SU-DHL-6 (cell line): ENCODE measurements at regions not wholly inside any gene's neighbourhood (a gene's known extent, or its start where the extent isn't known, plus 50 kb on each side); places are given as distances from the start of the nearest gene placed in this dataset.

Experiments used
- H2AFZ ChIP-seq: fragments of 200-600 bp; sonication (generic); 2 replicates; pipeline ENCODE4 v1.6.1; 2014; ENCODE audit warnings: low read depth, mild to moderate bottlenecking, moderate library complexity, mixed read lengths, antibody characterized with exemption, low read length; ENCODE audit not compliant: severe bottlenecking
- H3F3A ChIP-seq: fragments of 200-600 bp; shearing (Covaris generic); 2 replicates; pipeline ENCODE4 v1.6.0; 2016; ENCODE audit warnings: antibody characterized with exemption, mild to moderate bottlenecking; ENCODE audit not compliant: insufficient read depth
- H3K27ac ChIP-seq: fragments of 200-600 bp; sonication (generic); 2 replicates; pipeline ENCODE4 v1.5.1; 2016; ENCODE audit warnings: low read depth, mild to moderate bottlenecking, low read length, moderate library complexity, mixed read lengths
- H3K27me3 ChIP-seq: fragments of 200-600 bp; sonication (generic), shearing (Covaris generic); 2 replicates; pipeline ENCODE4 v1.6.0; 2014; ENCODE audit warnings: mild to moderate bottlenecking, low read length
- H3K36me3 ChIP-seq: fragments of 200-600 bp; sonication (generic); 2 replicates; pipeline ENCODE4 v1.6.1; 2014; ENCODE audit warnings: mild to moderate bottlenecking, low read length, mixed read lengths
- H3K4me2 ChIP-seq: fragments of 300-600, 200-600 bp; shearing (Covaris generic), sonication (generic); 2 replicates; pipeline ENCODE4 v1.6.0; 2014; ENCODE audit warnings: low read length, low read depth, mild to moderate bottlenecking; ENCODE audit not compliant: poor library complexity, severe bottlenecking
- H3K4me3 ChIP-seq: fragments of 200-600 bp; sonication (generic); 2 replicates; pipeline ENCODE4 v1.5.1; 2014; ENCODE audit warnings: antibody characterized with exemption, low read length, mild to moderate bottlenecking, mixed read lengths; ENCODE audit not compliant: insufficient read depth, poor library complexity, severe bottlenecking
- H3K79me2 ChIP-seq: fragments of 200-600 bp; sonication (generic); 2 replicates; pipeline ENCODE4 v1.6.1; 2014; ENCODE audit warnings: mild to moderate bottlenecking, low read length, moderate library complexity; ENCODE audit not compliant: insufficient read depth
- H3K9ac ChIP-seq: fragments of 200-600 bp; sonication (generic); 2 replicates; pipeline ENCODE4 v1.7.0; 2014; ENCODE audit warnings: mild to moderate bottlenecking, low read length
- H3K9me2 ChIP-seq: fragments of 200-600 bp; sonication (generic); replicated peaks from 2 replicates; pipeline ENCODE4 v1.6.1; 2014; ENCODE audit warnings: low read length; ENCODE audit not compliant: insufficient read depth
- H3K9me3 ChIP-seq: fragments of 200-600 bp; sonication (generic); 2 replicates; pipeline ENCODE4 v1.6.1; 2014; ENCODE audit warnings: low read length, mixed read lengths; ENCODE audit not compliant: insufficient read depth
- H4K20me1 ChIP-seq: fragments of 200-600 bp; sonication (generic); 2 replicates; pipeline ENCODE4 v1.6.1; 2014; ENCODE audit warnings: low read depth, mild to moderate bottlenecking, antibody characterized with exemption, low read length, moderate library complexity, mixed read lengths
- CTCF ChIP-seq: fragments of 200-600 bp; sonication (generic); IDR thresholded peaks from one replicate; pipeline ENCODE4 v1.5.1; 2017; ENCODE audit warnings: antibody characterized with exemption, mild to moderate bottlenecking, low read length, moderate library complexity; ENCODE audit not compliant: insufficient read depth, poor library complexity, severe bottlenecking
- EZH2phosphoT487 ChIP-seq: fragments of 200-600 bp; sonication (generic), shearing (Covaris generic); conservative IDR thresholded peaks from 2 replicates; pipeline ENCODE4 v1.6.1; 2018; ENCODE audit warnings: mild to moderate bottlenecking, antibody characterized with exemption, low read length, moderate library complexity, mixed read lengths

GRCh38 chr2:175439416-175439815, 257.9 kb upstream of the ATP5MC3 start:
- Histone ChIP-seq H3K4me3 (no peak overlapping the region), H3K27me3 (no peaks in the 10 kb centered on the region), H3K9me3 (no peaks in the 10 kb centered on the region), H3K36me3 (no peaks in the 10 kb centered on the region), H2AFZ (no peak overlapping the region), H3K9me2 (no peaks in the 10 kb centered on the region), H4K20me1 (no peaks in the 10 kb centered on the region), H3F3A (no peaks in the 10 kb centered on the region), H3K9ac (no peak overlapping the region), H3K27ac (no peak overlapping the region), H3K4me2 (no peak overlapping the region), H3K79me2 (no peaks in the 10 kb centered on the region)
- TF ChIP-seq CTCF (no peak), EZH2phosphoT487 (no peak)

DNA sequence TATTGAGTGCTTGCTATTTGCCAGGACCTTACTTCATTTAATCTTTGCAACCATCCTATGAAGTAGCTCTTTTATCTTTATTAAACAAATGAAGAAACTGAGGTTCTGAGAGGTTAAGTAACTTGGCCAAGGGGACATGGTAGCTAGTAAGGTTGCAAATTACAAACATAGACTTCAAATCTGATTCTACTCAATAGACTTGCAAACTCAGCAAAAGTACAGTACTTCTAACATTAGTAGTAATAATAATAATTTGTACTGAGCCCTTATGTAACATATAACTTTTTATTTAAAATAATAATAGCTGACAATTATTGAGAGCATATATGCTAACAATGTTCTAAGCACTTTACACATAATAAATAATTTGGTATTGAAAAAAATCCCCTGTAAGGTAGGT, 255.7 kb upstream of the ATP5MC3 start:
- Histone ChIP-seq H3K4me2 (no peak overlapping the region), H3K9me2 (no peaks in the 10 kb centered on the region), H3K4me3 (no peak overlapping the region), H3K27ac (no peak overlapping the region), H2AFZ (no peak overlapping the region), H3K36me3 (no peaks in the 10 kb centered on the region), H3K27me3 (no peaks in the 10 kb centered on the region), H3K9ac (no peak overlapping the region), H3K79me2 (no peaks in the 10 kb centered on the region), H3F3A (no peaks in the 10 kb centered on the region), H3K9me3 (no peaks in the 10 kb centered on the region), H4K20me1 (no peaks in the 10 kb centered on the region)
- no peak for TF ChIP-seq CTCF
- TF ChIP-seq EZH2phosphoT487, result no peak

DNA sequence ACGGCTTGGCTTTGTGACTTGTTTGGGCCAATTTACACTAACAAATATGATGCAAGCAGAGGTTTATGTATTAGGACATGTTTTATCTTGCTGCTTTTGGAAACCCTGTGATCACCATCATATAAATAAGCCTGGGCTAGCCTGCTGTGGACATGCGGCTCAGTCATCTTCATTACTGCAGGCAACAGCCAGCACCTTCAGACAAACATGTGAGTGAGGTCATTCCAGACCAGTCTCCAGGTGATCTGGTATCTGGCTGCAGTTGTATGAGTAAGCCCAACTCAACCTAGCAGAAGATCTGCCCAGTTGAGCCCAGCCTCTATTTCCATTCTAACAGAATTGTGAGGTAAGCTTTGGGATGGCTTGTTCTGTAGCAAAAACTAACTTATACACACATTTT, 254.6 kb upstream of the ATP5MC3 start:
- Histone ChIP-seq H3K27me3 (no peaks in the 10 kb centered on the region), H3K4me3 (no peak overlapping the region), H3K9me2 (no peaks in the 10 kb centered on the region), H3K36me3 (no peaks in the 10 kb centered on the region), H3K79me2 (no peaks in the 10 kb centered on the region), H2AFZ (no peak overlapping the region), H3K4me2 (no peak overlapping the region), H4K20me1 (no peaks in the 10 kb centered on the region), H3K9me3 (no peaks in the 10 kb centered on the region), H3K27ac (no peak overlapping the region), H3K9ac (no peak overlapping the region), H3F3A (no peaks in the 10 kb centered on the region)
- TF ChIP-seq EZH2phosphoT487, result no peak
- no peak for TF ChIP-seq CTCF

DNA sequence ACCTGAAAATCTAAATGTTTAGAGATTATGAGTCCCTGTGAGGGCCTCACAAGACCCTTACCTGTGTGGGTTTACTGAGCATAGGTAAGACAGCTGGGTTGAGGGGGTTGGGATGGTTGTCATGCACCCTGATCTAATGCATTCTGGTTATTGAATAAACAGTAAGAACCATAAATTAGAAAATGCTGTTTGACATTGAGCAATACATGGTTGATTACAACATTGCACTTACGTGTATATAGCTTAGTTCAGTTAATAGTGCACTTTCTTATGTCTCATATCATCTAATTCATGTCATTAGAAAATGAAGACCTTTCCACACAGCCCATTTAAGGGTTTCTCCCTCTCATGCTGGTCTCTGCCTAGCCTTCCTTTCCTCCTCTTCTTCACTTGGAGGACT, 253.5 kb upstream of the ATP5MC3 start:
- no peaks in the 10 kb centered on the region for H3F3A ChIP-seq
- H3K79me2 ChIP-seq, result no peaks in the 10 kb centered on the region
- H4K20me1 ChIP-seq, result no peaks in the 10 kb centered on the region
- H3K27ac ChIP-seq, result no peak overlapping the region
- no peaks in the 10 kb centered on the region for H3K9me2 ChIP-seq
- TF ChIP-seq CTCF (no peak), EZH2phosphoT487 (no peak)
- no peak overlapping the region for H3K4me3 ChIP-seq
- H3K27me3 ChIP-seq, result no peaks in the 10 kb centered on the region
- no peak overlapping the region for H2AFZ ChIP-seq
- no peaks in the 10 kb centered on the region for H3K36me3 ChIP-seq
- H3K9me3 ChIP-seq, result no peaks in the 10 kb centered on the region
- H3K4me2 ChIP-seq, result no peak overlapping the region
- no peak overlapping the region for H3K9ac ChIP-seq
